HG02840 (cell line): ENCODE measurements at regions not wholly inside any gene's neighbourhood (a gene's known extent, or its start where the extent isn't known, plus 50 kb on each side); places are given as distances from the start of the nearest gene placed in this dataset.
"Not testable (repeated sequence)": the region's sequence is repeated elsewhere in the genome, so short reads cannot be mapped to it uniquely, and the experiment has no call there.

ENCODE experiments used
- ATAC-seq: cut with Tn5 transposase; IDR thresholded peaks from one replicate; pipeline ENCODE4 v1.9.1; 2021; ENCODE audit warnings: mild to moderate bottlenecking, moderate library complexity, moderate number of reproducible peaks; ENCODE audit not compliant: unreplicated experiment, low FRiP score

DNA sequence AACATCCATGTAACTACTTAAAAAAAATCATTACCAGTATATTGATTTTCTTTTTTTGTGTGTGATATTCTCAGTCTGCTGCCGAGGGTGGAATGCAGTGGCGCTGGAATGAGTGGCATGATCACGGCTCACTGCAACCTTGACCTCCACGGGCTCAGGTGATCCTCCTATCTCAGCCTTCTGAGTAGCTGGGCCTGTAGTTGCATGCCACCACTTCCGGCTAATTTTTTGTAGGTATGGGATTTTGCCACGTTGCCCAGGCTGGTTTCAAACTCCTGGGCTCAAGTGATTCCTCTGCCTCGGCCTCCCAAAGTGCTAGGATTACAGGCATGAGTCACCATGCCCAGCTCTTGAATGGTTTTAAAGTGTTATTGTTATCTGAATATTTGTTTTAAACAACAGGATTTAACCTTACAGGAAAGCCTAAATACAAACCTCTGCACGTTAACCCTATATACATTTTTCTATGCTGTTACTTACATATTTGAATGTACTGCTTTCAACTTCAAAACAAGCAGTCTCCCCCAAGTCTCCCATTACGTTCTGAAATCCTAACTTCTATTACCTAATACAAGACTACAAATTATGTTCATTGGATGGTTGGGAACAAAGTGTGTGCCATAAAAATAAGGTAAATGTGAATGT, 61.7 kb downstream of the KPNA2 start:
- no peak for ATAC-seq

DNA sequence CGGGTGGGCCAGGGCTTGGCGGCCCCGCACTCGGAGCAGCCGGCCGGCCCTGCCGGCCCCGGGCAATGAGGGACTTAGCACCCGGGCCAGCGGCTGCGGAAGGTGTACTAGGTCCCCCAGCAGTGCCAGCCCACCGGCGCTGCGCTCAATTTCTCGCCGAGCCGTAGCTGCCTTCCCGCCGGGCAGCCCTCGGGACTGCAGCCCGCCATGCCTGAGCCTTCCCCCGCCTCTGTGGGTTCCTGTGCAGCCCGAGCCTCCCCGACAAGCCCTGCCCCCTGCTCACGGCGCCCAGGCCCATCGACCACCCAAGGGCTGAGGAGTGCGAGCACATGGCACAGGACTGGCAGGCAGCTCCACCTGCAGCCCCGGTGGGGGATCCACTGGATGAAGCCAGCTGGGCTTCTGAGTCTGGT, 63.8 kb downstream of the KPNA2 start:
- ATAC-seq: not testable (repeated sequence)

DNA sequence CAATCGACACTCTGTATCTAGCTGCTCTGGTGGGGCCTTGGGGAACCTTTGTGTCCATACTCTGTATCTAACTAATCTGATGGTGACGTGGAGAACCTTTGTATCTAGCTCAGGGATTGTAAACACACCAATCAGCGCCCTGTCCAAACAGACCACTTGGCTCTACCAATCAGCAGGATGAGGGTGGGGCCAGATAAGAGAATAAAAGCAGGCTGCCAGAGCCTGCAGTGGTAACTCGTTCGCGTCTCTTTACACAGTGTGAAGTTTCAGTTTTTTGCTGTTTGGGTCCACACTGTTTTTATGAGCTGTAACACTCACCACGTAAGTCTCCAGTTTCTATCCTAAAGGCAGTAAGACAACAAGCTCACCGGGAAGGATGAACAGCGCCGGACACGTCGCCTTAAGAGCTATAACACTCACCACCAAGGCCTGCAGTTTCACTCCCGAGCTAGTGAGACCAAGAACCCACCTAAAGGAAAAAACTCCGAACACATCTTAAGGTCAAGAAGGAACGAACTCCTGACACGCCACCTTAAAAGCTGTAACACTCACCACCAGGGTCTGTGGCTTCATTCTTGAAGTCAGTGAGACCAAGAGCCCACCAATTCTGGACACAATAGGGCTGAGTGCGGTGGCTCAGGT, 64.6 kb downstream of the KPNA2 start:
- ATAC-seq: no peak

DNA sequence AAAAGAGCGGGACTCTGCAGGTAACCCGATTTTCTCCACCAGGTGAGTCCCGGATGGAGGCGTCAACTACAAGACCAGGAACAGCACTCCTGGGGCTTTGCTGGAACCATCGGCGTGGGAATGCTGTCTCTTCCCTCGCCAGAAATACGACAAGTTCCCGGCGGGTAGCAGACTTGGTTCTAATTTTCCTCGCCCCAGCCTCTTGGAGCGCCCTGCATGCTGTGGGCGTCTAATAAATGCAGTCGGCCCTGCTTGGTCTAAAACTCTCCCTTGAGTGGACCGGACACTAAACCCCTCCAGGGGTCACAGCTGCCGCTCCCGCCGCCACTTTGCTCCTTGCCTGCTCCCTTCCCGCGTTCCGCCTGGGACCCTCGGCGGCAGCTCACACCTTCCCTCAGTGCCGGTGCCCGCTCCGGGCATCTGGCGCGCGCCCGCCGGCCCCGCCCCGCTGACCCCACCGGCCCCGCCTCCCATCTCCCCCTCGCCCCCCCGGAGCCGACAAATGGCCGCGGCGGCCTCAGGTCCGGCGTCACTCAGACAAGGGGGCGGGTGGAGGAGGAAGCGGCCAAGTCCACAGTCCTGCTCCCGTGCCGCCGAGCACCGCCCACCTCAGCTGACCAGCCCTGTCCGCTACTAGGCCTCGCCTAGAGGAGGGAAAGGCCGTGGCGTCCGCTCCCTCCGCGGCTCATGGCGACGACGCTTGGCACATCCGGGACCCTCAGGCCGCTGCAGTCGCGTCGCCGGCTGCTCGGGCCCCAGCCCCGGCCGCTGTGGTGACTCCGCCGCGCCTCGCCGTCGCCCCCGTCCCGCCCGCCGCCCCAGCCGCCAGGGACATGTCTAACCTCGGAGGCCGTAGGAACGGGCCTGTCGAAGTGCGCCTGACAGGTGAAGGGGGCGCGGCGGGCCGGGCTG, 65.8 kb downstream of the KPNA2 start:
- ATAC-seq: peak; percentile 65

DNA sequence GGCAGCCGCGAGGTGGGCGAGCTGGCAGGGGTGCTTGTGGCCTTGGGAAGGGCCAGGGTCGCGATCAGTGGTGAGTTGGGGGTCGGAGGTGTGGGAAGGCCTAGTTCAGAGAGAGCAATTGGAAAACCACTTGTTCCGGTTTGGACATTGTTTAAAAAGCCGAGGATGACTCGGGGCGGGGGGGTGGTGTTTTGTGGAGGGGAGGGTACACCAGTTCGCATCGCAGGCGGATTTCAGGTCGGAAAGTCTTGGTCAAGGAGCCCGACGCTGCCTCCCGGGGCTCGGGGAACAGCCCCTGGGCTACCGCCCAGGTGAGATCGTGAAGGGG, 66.4 kb downstream of the KPNA2 start:
- no peak for ATAC-seq

DNA sequence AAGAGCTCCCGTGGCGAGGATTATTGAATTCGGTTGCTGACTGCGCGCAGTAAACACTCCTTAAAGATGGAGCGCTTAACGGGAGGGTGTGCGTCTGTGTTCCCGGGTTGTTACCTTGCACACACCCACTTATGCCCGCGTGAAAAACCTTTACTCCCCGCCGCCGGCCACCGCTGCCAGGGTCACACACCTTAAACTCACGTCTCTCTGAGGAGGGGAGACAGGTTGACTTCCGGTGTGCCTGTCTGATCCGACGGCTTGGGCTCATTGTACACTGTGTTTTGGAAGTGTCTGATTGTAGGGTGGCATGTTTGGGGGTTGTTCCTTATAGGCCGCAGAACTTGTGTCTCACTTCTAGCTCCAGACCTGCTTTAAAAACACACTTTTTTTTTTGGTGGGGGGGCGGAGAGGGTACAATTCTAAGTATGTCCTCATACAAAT, 66.8 kb downstream of the KPNA2 start:
- no peak for ATAC-seq

DNA sequence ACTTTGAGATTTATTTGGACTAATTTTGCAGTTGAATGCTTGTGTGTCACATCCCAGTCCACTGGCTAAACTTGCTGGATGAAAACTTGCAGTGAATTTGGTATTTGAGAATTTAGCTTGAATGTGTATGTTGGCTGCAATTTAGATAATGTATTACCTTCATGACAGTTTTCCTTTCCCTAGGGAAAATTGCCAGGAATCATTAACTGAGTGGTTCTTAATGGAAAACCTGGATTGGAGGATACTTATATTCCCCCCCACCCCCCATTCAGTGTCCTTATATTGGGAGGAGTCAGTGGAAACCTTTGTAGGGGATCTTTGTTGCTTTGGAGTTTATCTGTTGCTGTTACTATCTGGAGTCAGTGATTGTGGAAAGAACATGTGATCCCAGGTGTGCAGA, 67.6 kb downstream of the KPNA2 start:
- no peak for ATAC-seq

DNA sequence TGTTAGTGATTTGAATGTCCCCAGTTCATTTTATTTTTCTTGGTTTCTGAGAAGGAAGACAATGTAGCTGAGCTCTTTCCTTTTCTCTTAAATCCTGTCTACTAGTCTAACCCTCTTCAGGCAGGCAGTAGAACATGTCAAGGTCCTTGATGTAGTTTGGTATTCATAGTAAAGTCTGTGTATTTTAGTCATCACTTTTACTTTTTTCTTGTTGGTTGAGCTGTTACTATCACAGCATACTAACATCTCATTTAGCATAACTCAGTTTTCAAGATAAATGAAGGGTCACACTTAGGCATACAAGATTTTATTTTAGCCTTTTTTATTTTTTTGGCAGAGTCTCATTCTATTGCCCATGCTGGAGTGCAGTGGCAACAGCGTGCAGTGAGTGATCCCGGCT, 70.5 kb downstream of the KPNA2 start:
- no peak for ATAC-seq

DNA sequence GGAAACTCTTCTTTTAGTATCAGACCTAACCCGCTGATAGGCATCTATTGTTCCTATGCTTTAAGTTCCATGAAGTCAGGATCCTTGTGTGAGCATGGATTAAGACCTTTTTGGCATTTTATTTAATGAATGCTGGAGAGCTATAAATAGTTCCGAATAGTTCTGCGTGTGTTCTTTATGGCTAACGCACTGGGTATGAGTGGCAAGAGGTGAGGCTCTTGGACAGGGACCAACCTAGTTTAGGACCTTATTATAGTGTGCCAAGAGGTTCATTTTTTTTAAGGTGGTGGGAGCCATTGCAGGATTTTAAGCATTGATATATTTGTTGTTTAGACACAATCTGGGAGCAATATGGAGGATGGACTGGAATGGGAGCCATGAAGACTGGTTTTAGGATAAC, 71.8 kb downstream of the KPNA2 start:
- ATAC-seq: no peak

DNA sequence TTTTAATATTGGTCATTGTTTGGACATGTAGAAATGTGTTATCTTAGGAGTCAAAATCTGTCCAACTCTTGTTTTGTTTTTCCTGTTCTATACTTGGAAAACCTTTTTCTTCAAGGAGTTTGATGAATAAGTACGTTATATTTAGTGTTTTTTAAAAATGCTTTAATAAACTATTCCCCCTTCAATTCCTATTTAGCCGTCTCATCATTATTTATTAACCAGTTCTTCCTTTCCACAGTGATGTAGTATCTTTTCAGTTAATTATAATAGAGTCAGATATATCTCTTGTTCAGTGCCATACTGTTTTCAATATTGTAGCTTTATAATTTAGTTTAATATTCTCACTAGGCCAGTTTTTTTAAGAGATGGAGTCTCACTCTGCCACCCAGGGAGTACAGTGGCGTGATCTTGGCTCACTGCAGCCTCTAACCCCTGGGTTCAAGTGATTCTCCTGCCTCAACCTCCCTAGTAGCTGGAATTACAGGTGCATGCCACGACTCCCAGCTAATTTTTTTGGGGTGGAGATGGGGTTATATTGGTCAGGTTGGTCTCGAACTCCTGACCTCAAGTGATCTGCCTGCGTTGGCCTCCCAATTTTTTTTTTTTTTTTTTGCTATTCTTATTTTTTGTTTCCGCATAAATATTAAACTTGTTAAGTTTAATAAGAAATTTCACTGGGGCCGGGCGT, 72.9 kb downstream of the KPNA2 start:
- ATAC-seq: no peak

DNA sequence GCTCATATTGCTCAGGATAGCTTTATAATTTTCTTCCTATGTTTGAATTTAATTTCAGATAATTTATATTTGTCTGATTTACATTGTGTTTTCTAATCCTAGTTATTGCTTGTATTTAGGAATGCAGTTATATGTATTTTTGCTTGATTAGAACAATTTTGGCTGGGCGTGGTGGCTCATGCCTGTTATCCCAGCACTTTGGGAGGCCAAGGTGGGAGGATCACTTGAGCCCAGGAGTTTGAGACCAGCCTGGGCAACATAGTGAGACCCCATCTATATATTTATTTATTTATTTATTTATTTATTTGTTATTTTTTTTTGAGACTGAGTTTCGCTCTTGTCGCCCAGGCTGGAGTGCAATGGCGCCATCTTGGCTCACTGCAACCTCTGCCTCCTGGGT, 73.9 kb downstream of the KPNA2 start:
- ATAC-seq: not testable (repeated sequence)

DNA sequence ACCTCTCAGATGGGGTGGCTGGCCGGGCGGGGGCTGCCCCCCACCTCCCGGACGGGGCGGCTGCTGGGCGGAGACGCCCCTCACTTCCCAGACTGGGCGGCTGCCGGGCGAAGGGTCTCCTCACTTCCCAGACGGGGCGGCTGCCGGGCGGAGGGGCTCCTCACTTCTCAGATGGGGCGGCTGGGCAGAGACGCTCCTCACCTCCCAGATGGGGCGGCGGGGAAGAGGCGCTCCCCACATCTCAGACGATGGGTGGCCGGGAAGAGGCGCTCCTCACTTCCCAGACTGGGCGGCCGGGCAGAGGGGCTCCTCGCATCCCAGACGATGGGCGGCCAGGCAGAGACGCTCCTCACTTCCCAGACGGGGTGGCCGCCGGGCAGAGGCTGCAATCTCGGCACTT, 80.7 kb downstream of the KPNA2 start:
- ATAC-seq: not testable (repeated sequence)

DNA sequence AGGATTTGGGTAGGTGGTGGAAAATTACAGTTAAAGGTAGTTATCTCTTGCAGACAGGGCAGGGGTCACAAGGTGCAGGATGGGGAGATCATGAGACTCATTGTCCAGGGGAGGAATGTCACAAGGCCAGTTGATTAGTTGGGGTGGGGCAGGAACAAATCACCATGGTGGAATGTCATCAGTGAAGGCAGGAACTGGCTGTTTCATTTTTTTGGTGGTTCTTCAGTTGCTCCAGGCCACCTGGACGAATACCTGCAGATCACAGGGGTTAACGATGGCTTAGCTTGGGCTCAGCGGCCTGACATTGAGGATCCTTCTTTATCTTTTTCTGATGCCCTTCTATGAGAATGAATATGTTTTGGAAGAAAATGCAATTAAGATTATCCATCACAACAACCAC, 87.1 kb downstream of the KPNA2 start:
- ATAC-seq: no peak

DNA sequence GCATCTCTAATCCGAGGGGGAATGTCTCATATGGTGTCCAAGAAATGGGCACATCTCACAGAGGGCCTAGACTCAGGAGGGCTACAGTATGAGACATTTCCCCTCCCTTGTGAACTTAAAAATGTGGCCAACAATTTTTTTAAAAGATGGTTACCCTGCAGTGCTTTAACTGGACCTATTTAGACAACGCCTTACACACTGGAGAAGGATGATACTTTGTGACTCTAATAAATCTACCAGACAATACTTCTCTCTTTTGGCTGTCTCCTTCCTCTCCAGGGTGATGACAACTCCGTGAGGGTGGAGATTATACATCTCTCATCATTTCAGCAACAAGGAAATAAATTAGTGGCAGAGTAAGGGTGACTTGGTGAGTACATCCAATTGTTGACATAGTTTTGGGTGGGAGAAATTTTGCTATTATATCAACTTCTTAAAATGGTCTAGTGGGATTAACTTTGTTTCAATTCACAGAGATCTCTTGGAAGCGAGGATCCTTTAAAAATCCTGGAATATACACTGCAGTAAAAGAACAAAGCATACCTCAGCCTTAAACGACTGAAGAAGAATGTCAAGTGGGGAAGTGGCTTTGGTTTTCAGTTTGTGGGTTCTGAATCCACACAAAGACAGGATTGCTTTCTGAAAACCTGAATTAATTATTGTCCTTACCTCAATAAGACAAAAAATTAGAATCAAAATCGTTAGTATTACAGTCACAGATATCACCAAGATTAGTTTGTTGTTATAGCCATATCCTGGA, 89.8 kb downstream of the KPNA2 start:
- ATAC-seq: no peak

DNA sequence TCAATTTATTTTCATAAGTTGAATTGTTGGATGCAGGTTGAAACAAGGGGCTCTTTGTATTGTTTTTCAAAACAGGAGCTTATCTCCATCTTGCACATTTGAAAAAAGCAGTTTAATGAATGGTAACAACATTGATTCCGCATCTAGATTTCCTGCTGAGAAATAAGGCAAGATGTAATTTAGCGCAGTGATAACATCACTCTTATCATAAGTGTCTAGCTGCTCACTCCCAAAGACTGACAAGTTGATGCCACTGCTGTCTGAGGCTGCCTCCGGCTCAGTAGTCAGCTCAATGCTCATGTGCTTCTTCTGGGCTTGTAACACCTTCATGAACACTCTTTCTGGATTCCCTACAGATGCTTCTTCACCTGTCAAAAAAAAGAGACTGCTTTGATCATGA, 92.4 kb downstream of the KPNA2 start:
- ATAC-seq: no peak

DNA sequence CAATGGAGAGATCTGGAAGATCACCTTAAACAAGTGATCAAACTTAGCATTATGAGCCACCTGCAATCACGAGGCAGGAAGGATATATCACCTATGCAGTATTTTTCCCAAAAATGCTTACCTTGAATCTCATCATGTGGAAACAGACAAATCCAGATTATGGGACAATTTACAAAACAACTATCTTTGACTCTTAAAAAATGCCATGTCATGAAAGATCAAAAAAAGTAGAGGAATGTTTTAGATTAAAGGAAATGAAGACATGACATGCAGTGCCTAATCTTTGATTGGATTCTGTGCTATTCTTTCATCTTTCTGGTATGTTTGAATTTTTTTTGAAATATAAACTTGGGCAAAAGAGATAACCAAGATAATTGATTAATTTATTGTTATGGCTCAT, 95.9 kb downstream of the KPNA2 start:
- ATAC-seq: no peak

DNA sequence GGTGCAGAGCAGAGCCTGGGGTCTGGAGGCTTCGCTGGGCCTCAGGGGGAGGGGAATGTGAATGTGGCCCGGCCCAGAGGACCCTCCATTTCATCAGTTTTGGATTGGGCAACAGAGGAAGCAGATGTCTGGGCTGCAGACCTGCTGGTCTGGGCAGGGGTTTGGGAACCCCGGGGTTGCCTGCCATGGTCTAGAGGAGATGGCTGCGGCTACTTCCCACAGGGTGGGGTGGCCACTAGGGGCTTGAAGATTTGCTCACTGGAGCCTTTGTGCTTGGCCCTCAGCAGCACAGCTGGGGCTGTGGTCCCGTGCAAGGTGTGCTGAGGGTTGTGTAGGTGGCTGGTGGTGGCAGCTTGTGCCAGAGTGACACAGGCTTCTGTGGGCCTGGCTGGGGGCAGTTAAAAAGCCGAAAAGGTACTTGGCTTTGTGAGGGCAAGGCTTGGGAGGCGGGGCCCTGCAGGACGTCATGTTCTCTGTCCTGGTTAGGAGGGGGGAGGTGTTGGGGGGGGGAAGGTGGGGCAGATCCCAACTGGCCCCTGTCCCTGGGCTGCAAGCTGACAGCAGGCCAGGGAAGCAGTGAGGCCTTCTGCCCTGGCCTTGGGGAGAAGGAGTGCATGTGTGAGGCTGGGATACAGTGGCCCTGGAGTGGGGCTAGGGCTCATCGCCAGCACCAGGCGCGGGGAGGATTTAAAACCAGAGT, 98.0 kb downstream of the KPNA2 start:
- ATAC-seq: no peak

DNA sequence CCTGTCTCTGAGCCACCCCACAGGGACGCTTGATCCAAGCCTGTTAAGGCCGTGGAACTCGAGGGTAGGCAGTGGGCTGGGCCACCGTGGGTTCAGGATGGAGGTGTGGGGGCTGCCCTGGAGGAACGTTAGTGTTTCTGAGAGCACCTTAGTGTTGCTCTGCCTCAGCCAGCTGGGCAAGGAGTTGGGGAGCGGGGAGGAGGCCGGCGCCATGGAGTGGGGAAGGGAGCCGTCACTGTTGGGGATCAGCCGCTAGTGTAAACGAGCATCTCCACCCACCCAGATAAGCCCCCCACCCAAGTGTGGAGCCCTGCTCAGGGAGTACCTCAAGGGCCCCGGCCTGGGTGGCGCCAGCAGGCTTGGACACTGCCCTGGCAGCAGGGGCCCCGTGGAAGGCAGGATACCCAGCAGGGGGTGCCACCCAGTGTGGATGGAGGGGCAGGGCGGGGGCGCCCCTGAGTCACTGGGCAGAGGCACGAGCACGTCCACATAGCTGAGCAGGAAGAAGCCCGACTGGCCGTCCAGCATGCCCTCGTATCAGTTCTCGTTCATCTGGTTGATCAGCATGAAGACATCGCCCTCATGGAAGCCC, 98.6 kb downstream of the KPNA2 start:
- ATAC-seq: no peak

DNA sequence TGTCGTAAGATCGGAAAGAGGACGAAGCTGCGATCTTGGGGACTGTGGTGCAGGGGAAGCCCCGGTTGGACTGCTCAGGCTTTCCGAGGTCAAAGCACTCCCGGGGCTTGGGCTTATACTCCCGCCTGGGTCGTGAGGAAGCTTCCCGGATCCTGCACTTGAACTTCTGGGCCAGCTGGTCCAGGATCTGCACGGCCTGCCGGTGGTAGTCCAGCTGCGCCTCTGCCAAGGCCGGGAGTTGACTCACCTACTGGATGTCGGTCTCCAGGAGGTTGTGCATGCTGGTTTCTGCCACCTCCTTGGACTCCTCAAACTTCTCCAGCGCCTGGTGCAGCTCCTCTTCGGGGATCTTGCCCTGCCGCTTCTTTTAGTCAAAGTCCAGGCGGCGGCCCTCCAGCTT, 99.2 kb downstream of the KPNA2 start:
- ATAC-seq: no peak
